IMR-90 (cell line): ENCODE measurements at regions not wholly inside any gene's neighbourhood (a gene's known extent, or its start where the extent isn't known, plus 50 kb on each side); places are given as distances from the start of the nearest gene placed in this dataset.

Source experiments
- ATAC-seq: fragments of 200-7000 bp; cut with Tn5 transposase; 2 replicates; pipeline ENCODE4 v1.9.1; 2020; ENCODE audit warnings: low read depth, mild to moderate bottlenecking, moderate library complexity
- BruUV-seq: library from RNA; stranded (reverse); fragments of 400-500 nt; replicated peaks from 2 replicates; lab custom pipeline; 2021; lab: Mats Ljungman, UMichigan
- CTCF ChIA-PET: fragments of 300-600 bp; formaldehyde crosslinking; extraction: SDS; loops from one replicate; lab custom pipeline; 2021; ENCODE audit warnings: antibody characterized with exemption; lab: Yijun Ruan, JAX
- POLR2A ChIA-PET: fragments of 300-600 bp; sonication (Branson Sonifier 250); formaldehyde crosslinking; loops from one replicate; lab custom pipeline; 2022; ENCODE audit warnings: antibody characterized with exemption; ENCODE audit not compliant: unreplicated experiment; lab: Charles Lee
- DNase-seq: peaks from one replicate; pipeline ENCODE4 v3.0.0; 2013
- H2AFZ ChIP-seq: replicated peaks from 2 replicates; pipeline ENCODE3; 2013; ENCODE audit warnings: low read length, mild to moderate bottlenecking; ENCODE audit not compliant: poor library complexity
- H2AK5ac ChIP-seq: 2 replicates; pipeline ENCODE4 v1.6.1; 2013; ENCODE audit warnings: low read depth, low read length, inconsistent platforms
- H2AK9ac ChIP-seq: replicated peaks from 2 replicates; pipeline ENCODE3; 2013; ENCODE audit warnings: mild to moderate bottlenecking, low read depth, low read length, moderate library complexity; ENCODE audit not compliant: poor library complexity
- H2BK120ac ChIP-seq: 2 replicates; pipeline ENCODE4 v1.6.1; 2013; ENCODE audit warnings: low read depth, low read length, inconsistent platforms
- H2BK15ac ChIP-seq: 3 replicates; pipeline ENCODE4 v1.6.1; 2013; ENCODE audit warnings: low read depth, low read length, inconsistent platforms
- H2BK20ac ChIP-seq: 2 replicates; pipeline ENCODE4 v1.6.1; 2013; ENCODE audit warnings: low read depth, mild to moderate bottlenecking, inconsistent platforms, low read length, moderate library complexity
- H2BK5ac ChIP-seq: 2 replicates; pipeline ENCODE4 v1.6.1; 2013; ENCODE audit warnings: mild to moderate bottlenecking, low read depth, low read length, inconsistent platforms; ENCODE audit not compliant: poor library complexity, severe bottlenecking
- H3K14ac ChIP-seq: replicated peaks from 2 replicates; pipeline ENCODE4 v1.6.1; 2013; ENCODE audit warnings: low read depth, low read length, inconsistent platforms
- H3K18ac ChIP-seq: 2 replicates; pipeline ENCODE4 v1.6.1; 2013; ENCODE audit warnings: low read depth, low read length, control low read depth
- H3K23ac ChIP-seq: 2 replicates; pipeline ENCODE4 v1.6.1; 2013; ENCODE audit warnings: low read depth, low read length, inconsistent platforms
- H3K27ac ChIP-seq: 2 replicates; pipeline ENCODE4 v1.5.1; 2013; ENCODE audit warnings: mild to moderate bottlenecking, control low read depth, low read length; ENCODE audit not compliant: insufficient read depth
- H3K27me3 ChIP-seq: 2 replicates; pipeline ENCODE4 v1.6.1; 2013; ENCODE audit warnings: low read length; ENCODE audit not compliant: control insufficient read depth, insufficient read depth
- H3K36me3 ChIP-seq: 2 replicates; pipeline ENCODE4 v1.6.1; 2013; ENCODE audit warnings: low read length, mixed read lengths; ENCODE audit not compliant: control insufficient read depth, insufficient read depth
- H3K4ac ChIP-seq: 2 replicates; pipeline ENCODE4 v1.6.1; 2013; ENCODE audit warnings: low read depth, low read length, inconsistent platforms
- H3K4me1 ChIP-seq: 2 replicates; pipeline ENCODE4 v1.6.1; 2013; ENCODE audit warnings: low read length, mixed read lengths; ENCODE audit not compliant: control insufficient read depth, insufficient read depth
- H3K4me2 ChIP-seq: 2 replicates; pipeline ENCODE4 v1.6.1; 2013; ENCODE audit warnings: low read depth, mild to moderate bottlenecking, control low read depth, low read length, moderate library complexity
- H3K4me3 ChIP-seq: 2 replicates; pipeline ENCODE4 v1.5.1; 2013; ENCODE audit warnings: low read depth, mild to moderate bottlenecking, control low read depth, low read length, moderate library complexity; ENCODE audit not compliant: insufficient read depth
- H3K56ac ChIP-seq: 2 replicates; pipeline ENCODE4 v1.6.1; 2013; ENCODE audit warnings: low read length, inconsistent platforms; ENCODE audit not compliant: insufficient read depth; ENCODE audit errors: extremely low read depth
- H3K79me1 ChIP-seq, 2 experiments: 2 replicates each; pipeline ENCODE4 v1.6.1; 2013; ENCODE audit warnings: low read length in 2 of 2, inconsistent platforms in 1 of 2, low read depth in 1 of 2
- H3K9ac ChIP-seq: 2 replicates; pipeline ENCODE4 v1.6.1; 2013; ENCODE audit warnings: low read depth, low read length, control low read depth
- H3K9me1 ChIP-seq: 2 replicates; pipeline ENCODE4 v1.6.1; 2013; ENCODE audit warnings: low read length, inconsistent platforms; ENCODE audit not compliant: insufficient read depth
- H3K9me3 ChIP-seq: 2 replicates; pipeline ENCODE4 v1.6.1; 2013; ENCODE audit warnings: low read length; ENCODE audit not compliant: control insufficient read depth, insufficient read depth
- H4K20me1 ChIP-seq: 2 replicates; pipeline ENCODE4 v1.6.1; 2013; ENCODE audit warnings: low read length, inconsistent platforms; ENCODE audit not compliant: insufficient read depth
- H4K5ac ChIP-seq: 2 replicates; pipeline ENCODE4 v1.6.1; 2013; ENCODE audit warnings: mild to moderate bottlenecking, low read depth, low read length, control low read depth
- H4K8ac ChIP-seq, 2 experiments: 2 replicates each; pipeline ENCODE4 v1.6.1; 2013; ENCODE audit warnings: low read depth in 2 of 2, low read length in 2 of 2, control low read depth in 1 of 2, inconsistent platforms in 1 of 2
- H4K91ac ChIP-seq: 2 replicates; pipeline ENCODE4 v1.6.1; 2013; ENCODE audit warnings: low read depth, low read length, inconsistent platforms; ENCODE audit not compliant: insufficient read depth
- BHLHE40 ChIP-seq: fragments of 150-350 bp; IDR thresholded peaks from 2 replicates; pipeline ENCODE4 v1.6.1; 2016; ENCODE audit warnings: mild to moderate bottlenecking, low read depth, low read length
- FOS ChIP-seq: fragments of 150-350 bp; IDR thresholded peaks from 2 replicates; pipeline ENCODE4 v1.6.1; 2016; ENCODE audit warnings: low read depth, low read length
- MAFK ChIP-seq: IDR thresholded peaks from 2 replicates; pipeline ENCODE4 v1.6.1; 2012; ENCODE audit warnings: low read depth, low read length, improper control_type of control experiment
- MAZ ChIP-seq: IDR thresholded peaks from 2 replicates; pipeline ENCODE4 v1.6.1; 2012; ENCODE audit warnings: low read depth, mild to moderate bottlenecking, low read length, improper control_type of control experiment, moderate library complexity, borderline replicate concordance
- SMC3 ChIP-seq: fragments of 150-350 bp; IDR thresholded peaks from 2 replicates; pipeline ENCODE4 v1.6.1; 2016; ENCODE audit warnings: low read depth, mild to moderate bottlenecking, antibody characterized with exemption, low read length, moderate library complexity
- WGBS, 2 experiments: methylation state at CpG; one replicate each; pipeline versions ENCODE4 v1.1.5 to v1.1.7; 2013; ENCODE audit warnings: missing lambda C conversion rate in 2 of 2; ENCODE audit not compliant: insufficient read length in 1 of 2; ENCODE audit errors: extremely low coverage in 2 of 2; 5-methylcytosine and 5-hydroxymethylcytosine counted together
- dilution Hi-C: fragments of 300-500 bp; cut with HindIII; formaldehyde crosslinking; loops from one replicate; pipeline ENCODE4 v1.14.3; 2018; ENCODE audit warnings: low sequenced_read_pairs; ENCODE audit not compliant: unreplicated experiment
- in situ Hi-C: fragments of 300-500 bp; cut with MboI; formaldehyde crosslinking; loops from 3 replicates; pipeline ENCODE4 v1.14.3; 2019; ENCODE audit warnings: low sequenced_read_pairs, inconsistent platforms, mixed read lengths
- intact Hi-C: fragments of 100-400 bp; cut with micrococcal nuclease; formaldehyde crosslinking; loops from 2 replicates; pipeline ENCODE4 v1.10.0; 2022

DNA sequence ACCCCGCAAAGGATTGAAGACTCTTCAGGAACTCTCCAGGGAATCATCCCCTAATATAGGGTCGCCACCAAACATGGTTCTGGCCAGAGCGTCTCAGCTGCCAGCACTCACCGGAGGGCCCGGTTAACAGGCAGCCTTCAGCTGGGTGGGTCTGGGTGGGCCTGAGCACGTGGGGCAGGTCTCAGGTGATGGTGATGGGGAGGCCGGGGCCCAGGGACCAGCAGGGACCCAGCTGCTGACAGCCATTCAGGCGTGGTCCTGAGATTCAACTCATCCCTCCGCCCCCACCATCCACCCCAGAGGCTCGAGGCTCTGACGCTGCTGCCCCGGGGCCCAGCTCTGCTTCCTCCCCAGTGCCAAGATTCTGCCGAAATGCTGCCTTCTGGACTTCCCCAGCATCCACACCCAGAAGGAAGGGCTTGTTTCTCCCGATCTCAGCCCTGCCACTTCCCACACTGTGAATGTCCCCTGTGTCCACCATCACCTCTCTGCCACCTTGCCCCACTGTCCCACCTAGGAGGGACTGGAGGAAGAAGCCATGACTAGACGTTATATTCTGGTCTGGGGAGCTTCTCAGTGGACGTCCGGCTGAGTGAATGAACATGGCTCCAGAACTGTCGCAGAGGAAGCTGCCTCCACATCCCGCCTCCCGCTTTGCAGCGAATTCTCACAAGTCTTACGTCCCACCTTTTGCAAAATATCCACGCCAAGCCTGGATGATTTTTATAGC lies 294.2 kb upstream of the SALL3 start:
- ChIA-PET POLR2A (no interaction called here), CTCF (no interaction called here)
- Histone ChIP-seq H3K9me1 (no peaks in the 10 kb centered on the region), H4K91ac (no peak overlapping the region), H2AK9ac (no peak overlapping the region), H2BK20ac (no peak overlapping the region), H3K36me3 (no peaks in the 10 kb centered on the region), H3K4me2 (no peak overlapping the region), H4K8ac (no peak overlapping the region), H3K14ac (no peak overlapping the region), H3K56ac (no peak overlapping the region), H3K4ac (no peak overlapping the region), H3K4me3 (no peak overlapping the region), H3K9ac (no peak overlapping the region), H4K5ac (no peak overlapping the region), H2BK15ac (no peak overlapping the region), H3K9me3 (peaks cover 59% of the 10 kb centered on the region), H3K4me1 (no peaks in the 10 kb centered on the region), H3K18ac (no peak overlapping the region), H2BK120ac (no peak overlapping the region), H3K23ac (no peak overlapping the region), H3K27me3 (no peaks in the 10 kb centered on the region), H2BK5ac (no peak overlapping the region), H2AFZ (no peak overlapping the region), H2AK5ac (no peak overlapping the region), H3K27ac (no peak overlapping the region), H4K20me1 (no peaks in the 10 kb centered on the region), H3K79me1 (no peaks in the 10 kb centered on the region)
- intact Hi-C loops (no loop called here), in situ Hi-C loops (no loop called here), dilution Hi-C loops (no loop called here)
- no TSS peak for BruUV-seq
- WGBS, 2 experiments: 73% methylated on average over 6 of the region's 23 CpGs; no CpG with 5 or more reads in 1 of the 2 experiments
- ATAC-seq (no peak), DNase-seq (no peak)
- no peak for TF ChIP-seq FOS
- TF ChIP-seq MAZ: no peak
- TF ChIP-seq BHLHE40: no peak
- TF ChIP-seq MAFK: no peak
- TF ChIP-seq SMC3: no peak
